Karpas-422 (cell line): ENCODE measurements at regions not wholly inside any gene's neighbourhood (a gene's known extent, or its start where the extent isn't known, plus 50 kb on each side); places are given as distances from the start of the nearest gene placed in this dataset.

ENCODE experiments used
- DNase-seq: peaks from one replicate; pipeline ENCODE4 v3.0.0-alpha.2; 2015
- H2AFZ ChIP-seq: fragments of 200-600 bp; sonication (generic); 2 replicates; pipeline ENCODE4 v1.6.1; 2014; ENCODE audit warnings: antibody characterized with exemption, low read length, mixed read lengths
- H3K27ac ChIP-seq: fragments of 200-600 bp; sonication (generic); 2 replicates; pipeline ENCODE4 v1.5.1; 2014; ENCODE audit warnings: mild to moderate bottlenecking, low read length, moderate library complexity
- H3K27me3 ChIP-seq: fragments of 200-600 bp; sonication (generic); 2 replicates; pipeline ENCODE4 v1.6.1; 2014; ENCODE audit warnings: low read length, mixed read lengths
- H3K36me3 ChIP-seq: fragments of 200-600 bp; sonication (generic); 2 replicates; pipeline ENCODE4 v1.6.1; 2014; ENCODE audit warnings: low read length, mixed read lengths; ENCODE audit not compliant: insufficient read depth
- H3K4me1 ChIP-seq: fragments of 200-600 bp; sonication (generic); 2 replicates; pipeline ENCODE4 v1.6.1; 2014; ENCODE audit warnings: mild to moderate bottlenecking, low read length, mixed read lengths
- H3K4me2 ChIP-seq: fragments of 200-600 bp; sonication (generic); 2 replicates; pipeline ENCODE4 v1.6.1; 2014; ENCODE audit warnings: low read length, low read depth, mild to moderate bottlenecking; ENCODE audit not compliant: poor library complexity, severe bottlenecking
- H3K4me3 ChIP-seq: fragments of 200-600 bp; sonication (generic); 2 replicates; pipeline ENCODE4 v1.5.1; 2014; ENCODE audit warnings: mild to moderate bottlenecking, antibody characterized with exemption, low read length, mixed read lengths
- H3K79me2 ChIP-seq: fragments of 200-600 bp; sonication (generic); 2 replicates; pipeline ENCODE4 v1.6.1; 2014; ENCODE audit warnings: mild to moderate bottlenecking, low read length, mixed read lengths
- H3K9ac ChIP-seq: fragments of 200-600 bp; sonication (generic); 2 replicates; pipeline ENCODE4 v1.6.0; 2014; ENCODE audit warnings: low read length
- H3K9me2 ChIP-seq: fragments of 200-600 bp; sonication (generic), shearing (Covaris generic); replicated peaks from 2 replicates; pipeline ENCODE4 v1.6.0; 2014; ENCODE audit warnings: mild to moderate bottlenecking, low read length, moderate library complexity; ENCODE audit not compliant: insufficient read depth
- H3K9me3 ChIP-seq: fragments of 300-700, 200-600 bp; sonication (generic); 2 replicates; pipeline ENCODE4 v1.6.1; 2014; ENCODE audit warnings: low read length, mixed read lengths
- H4K20me1 ChIP-seq: fragments of 200-600 bp; sonication (generic); 2 replicates; pipeline ENCODE4 v1.6.1; 2014; ENCODE audit warnings: mild to moderate bottlenecking, antibody characterized with exemption, low read length, low read depth; ENCODE audit not compliant: insufficient read depth

- no peak overlapping the region for H3K9ac ChIP-seq
- H3K4me1 ChIP-seq = no peaks in the 10 kb centered on the region
- no peak overlapping the region for H3K4me3 ChIP-seq
- no peaks in the 10 kb centered on the region for H3K9me2 ChIP-seq
- H3K27ac ChIP-seq = no peak overlapping the region
- H3K36me3 ChIP-seq = peaks cover 9% of the 10 kb centered on the region; the same call in 1 of the 2 replicates
- no peaks in the 10 kb centered on the region for H3K79me2 ChIP-seq
- H4K20me1 ChIP-seq = no peaks in the 10 kb centered on the region
- no peaks in the 10 kb centered on the region for H3K9me3 ChIP-seq
- no peak for DNase-seq
- H2AFZ ChIP-seq = no peak overlapping the region
- H3K4me2 ChIP-seq = no peak overlapping the region
- no peaks in the 10 kb centered on the region for H3K27me3 ChIP-seq
Observed at GRCh38 chr6:126111327-126111726, 125.0 kb downstream of the TRMT11 start.

- no peaks in the 10 kb centered on the region for H3K9me2 ChIP-seq
- H3K79me2 ChIP-seq = no peaks in the 10 kb centered on the region
- no peaks in the 10 kb centered on the region for H4K20me1 ChIP-seq
- no peak overlapping the region for H3K4me3 ChIP-seq
- no peak for DNase-seq
- no peaks in the 10 kb centered on the region for H3K27me3 ChIP-seq
- H2AFZ ChIP-seq = no peak overlapping the region
- no peak overlapping the region for H3K9ac ChIP-seq
- H3K4me2 ChIP-seq = no peak overlapping the region
- H3K36me3 ChIP-seq = peaks cover 9% of the 10 kb centered on the region; the same call in 1 of the 2 replicates
- H3K27ac ChIP-seq = no peak overlapping the region
- H3K9me3 ChIP-seq = no peaks in the 10 kb centered on the region
- H3K4me1 ChIP-seq = no peaks in the 10 kb centered on the region
Observed at GRCh38 chr6:126112171-126112632, 125.9 kb downstream of the TRMT11 start.

GRCh38 chr6:126113261-126113660 is 126.9 kb downstream of the TRMT11 start:
- Histone ChIP-seq H3K27ac (no peak overlapping the region), H3K4me2 (no peak overlapping the region), H4K20me1 (no peaks in the 10 kb centered on the region), H3K4me3 (no peak overlapping the region), H3K9ac (no peak overlapping the region), H2AFZ (no peak overlapping the region), H3K27me3 (no peaks in the 10 kb centered on the region), H3K36me3 (peaks cover 9% of the 10 kb centered on the region; the same call in 1 of the 2 replicates), H3K9me3 (no peaks in the 10 kb centered on the region), H3K9me2 (no peaks in the 10 kb centered on the region), H3K4me1 (no peaks in the 10 kb centered on the region), H3K79me2 (no peaks in the 10 kb centered on the region)
- DNase-seq = no peak

GRCh38 chr6:126117251-126117650 is 130.9 kb downstream of the TRMT11 start:
- no peak overlapping the region for H2AFZ ChIP-seq
- no peaks in the 10 kb centered on the region for H3K79me2 ChIP-seq
- no peaks in the 10 kb centered on the region for H3K9me3 ChIP-seq
- H3K9me2 ChIP-seq = no peaks in the 10 kb centered on the region
- H3K9ac ChIP-seq = no peak overlapping the region
- H3K36me3 ChIP-seq = peaks cover 7% of the 10 kb centered on the region; the same call in 1 of the 2 replicates
- H3K4me3 ChIP-seq = no peak overlapping the region
- H3K27ac ChIP-seq = no peak overlapping the region
- DNase-seq = no peak
- H4K20me1 ChIP-seq = no peaks in the 10 kb centered on the region
- no peak overlapping the region for H3K4me2 ChIP-seq
- H3K4me1 ChIP-seq = no peaks in the 10 kb centered on the region
- no peaks in the 10 kb centered on the region for H3K27me3 ChIP-seq

- H3K9me2 ChIP-seq = no peaks in the 10 kb centered on the region
- no peaks in the 10 kb centered on the region for H3K4me1 ChIP-seq
- no peaks in the 10 kb centered on the region for H3K27me3 ChIP-seq
- no peak overlapping the region for H3K9ac ChIP-seq
- no peak overlapping the region for H2AFZ ChIP-seq
- H3K36me3 ChIP-seq = peaks cover 4% of the 10 kb centered on the region; the same call in 1 of the 2 replicates
- H3K4me3 ChIP-seq = no peak overlapping the region
- H4K20me1 ChIP-seq = no peaks in the 10 kb centered on the region
- no peaks in the 10 kb centered on the region for H3K9me3 ChIP-seq
- no peak overlapping the region for H3K27ac ChIP-seq
- no peak overlapping the region for H3K4me2 ChIP-seq
- no peak for DNase-seq
- no peaks in the 10 kb centered on the region for H3K79me2 ChIP-seq
Observed at GRCh38 chr6:126118058-126118755, 131.9 kb downstream of the TRMT11 start.

GRCh38 chr6:126118936-126119335 is 132.6 kb downstream of the TRMT11 start:
- H3K9me2 ChIP-seq = no peaks in the 10 kb centered on the region
- DNase-seq = no peak
- H3K9ac ChIP-seq = no peak overlapping the region
- H3K36me3 ChIP-seq = peaks cover 4% of the 10 kb centered on the region; the same call in 1 of the 2 replicates
- no peaks in the 10 kb centered on the region for H3K79me2 ChIP-seq
- no peaks in the 10 kb centered on the region for H3K27me3 ChIP-seq
- H3K4me2 ChIP-seq = no peak overlapping the region
- H3K4me1 ChIP-seq = no peaks in the 10 kb centered on the region
- H3K4me3 ChIP-seq = no peak overlapping the region
- H4K20me1 ChIP-seq = no peaks in the 10 kb centered on the region
- H3K27ac ChIP-seq = no peak overlapping the region
- no peak overlapping the region for H2AFZ ChIP-seq
- no peaks in the 10 kb centered on the region for H3K9me3 ChIP-seq

DNA sequence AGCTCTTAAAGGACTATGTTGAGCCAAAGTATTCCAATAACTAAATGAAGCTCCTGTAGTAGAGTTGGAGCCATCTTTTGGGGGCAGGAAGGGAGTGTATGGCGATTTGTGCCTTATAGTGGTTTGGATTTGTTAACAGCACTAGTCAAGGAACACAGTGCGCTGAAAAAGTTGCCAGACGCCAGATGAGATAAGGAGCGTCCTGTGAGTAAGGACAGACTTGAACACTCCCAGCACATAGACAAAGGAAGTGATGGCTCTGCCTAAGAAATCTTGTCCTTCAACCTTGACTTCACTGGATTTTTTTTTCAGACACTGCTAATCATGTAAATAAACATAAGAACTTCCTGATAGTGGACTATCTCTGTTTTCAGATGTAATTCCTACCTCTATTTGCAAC is 136.9 kb downstream of the TRMT11 start:
- no peak overlapping the region for H3K4me3 ChIP-seq
- no peaks in the 10 kb centered on the region for H3K79me2 ChIP-seq
- no peak overlapping the region for H3K9ac ChIP-seq
- H3K27me3 ChIP-seq = no peaks in the 10 kb centered on the region
- H3K9me2 ChIP-seq = no peaks in the 10 kb centered on the region
- no peak overlapping the region for H3K4me2 ChIP-seq
- no peak overlapping the region for H3K27ac ChIP-seq
- H4K20me1 ChIP-seq = no peaks in the 10 kb centered on the region
- no peaks in the 10 kb centered on the region for H3K4me1 ChIP-seq
- H3K9me3 ChIP-seq = no peaks in the 10 kb centered on the region
- no peak for DNase-seq
- no peaks in the 10 kb centered on the region for H3K36me3 ChIP-seq
- no peak overlapping the region for H2AFZ ChIP-seq

- Histone ChIP-seq H3K4me1 (no peaks in the 10 kb centered on the region), H3K27me3 (no peaks in the 10 kb centered on the region), H3K9ac (no peak overlapping the region), H3K27ac (no peak overlapping the region), H3K4me3 (no peak overlapping the region), H3K36me3 (peaks cover 25% of the 10 kb centered on the region), H3K79me2 (no peaks in the 10 kb centered on the region), H3K4me2 (no peak overlapping the region), H3K9me3 (no peaks in the 10 kb centered on the region), H2AFZ (no peak overlapping the region), H4K20me1 (no peaks in the 10 kb centered on the region), H3K9me2 (no peaks in the 10 kb centered on the region)
- no peak for DNase-seq
Observed at GRCh38 chr6:126127659-126128058, 141.3 kb downstream of the TRMT11 start.
